Fibroblast of upper back skin (primary cell): ENCODE measurements at regions not wholly inside any gene's neighbourhood (a gene's known extent, or its start where the extent isn't known, plus 50 kb on each side); places are given as distances from the start of the nearest gene placed in this dataset.
A peak's percentile ranks its signal among the peaks of the same experiment; 100 is the strongest.

Experiments
- DNase-seq: peaks from one replicate; pipeline ENCODE4 v3.0.0-alpha.2; 2013

- no peak for DNase-seq
Measured at GRCh38 chr9:25613709-25614108, 64.5 kb downstream of the TUSC1 start.

- DNase-seq = no peak
Measured at GRCh38 chr9:25603106-25603505, 75.1 kb downstream of the TUSC1 start.

- no peak for DNase-seq
Measured at GRCh38 chr9:25602400-25603044, 75.7 kb downstream of the TUSC1 start.

- DNase-seq = no peak
Measured at GRCh38 chr9:25600501-25600900, 77.7 kb downstream of the TUSC1 start.

GRCh38 chr9:25584611-25585010 is 93.6 kb downstream of the TUSC1 start:
- DNase-seq = no peak

- DNase-seq = no peak
Measured at GRCh38 chr9:25573281-25573680, 105.0 kb downstream of the TUSC1 start.

- no peak for DNase-seq
Measured at GRCh38 chr9:25571491-25571890, 106.8 kb downstream of the TUSC1 start.

GRCh38 chr9:25570802-25571201 is 107.4 kb downstream of the TUSC1 start:
- no peak for DNase-seq

- no peak for DNase-seq
Measured at GRCh38 chr9:25562101-25562500, 116.1 kb downstream of the TUSC1 start.

- DNase-seq = peak; percentile 43
Measured at GRCh38 chr9:25557645-25558300, 120.5 kb downstream of the TUSC1 start.

GRCh38 chr9:25556540-25556939 is 121.7 kb downstream of the TUSC1 start:
- no peak for DNase-seq

GRCh38 chr9:25548847-25549246 is 129.4 kb downstream of the TUSC1 start:
- no peak for DNase-seq

- DNase-seq = no peak
Measured at GRCh38 chr9:25543806-25544205, 134.4 kb downstream of the TUSC1 start.

GRCh38 chr9:25542319-25542718 is 135.9 kb downstream of the TUSC1 start:
- no peak for DNase-seq

GRCh38 chr9:25537808-25538207 is 140.4 kb downstream of the TUSC1 start:
- no peak for DNase-seq

- DNase-seq = no peak
Measured at GRCh38 chr9:25519286-25519685, 159.0 kb downstream of the TUSC1 start.

- DNase-seq = no peak
Measured at GRCh38 chr9:25517701-25518100, 160.5 kb downstream of the TUSC1 start.

GRCh38 chr9:25513509-25514033 is 164.7 kb downstream of the TUSC1 start:
- no peak for DNase-seq

GRCh38 chr9:25505644-25506043 is 172.6 kb downstream of the TUSC1 start:
- DNase-seq = no peak

GRCh38 chr9:25481372-25481771 is 196.9 kb downstream of the TUSC1 start:
- DNase-seq = no peak

- DNase-seq = no peak
Measured at GRCh38 chr9:25480696-25481095, 197.5 kb downstream of the TUSC1 start.

GRCh38 chr9:25472681-25473080 is 205.6 kb downstream of the TUSC1 start:
- DNase-seq = no peak

- no peak for DNase-seq
Measured at GRCh38 chr9:25472085-25472607, 206.1 kb downstream of the TUSC1 start.

GRCh38 chr9:25461416-25461815 is 216.8 kb downstream of the TUSC1 start:
- no peak for DNase-seq
